ACHN (cell line): ENCODE measurements at regions not wholly inside any gene's neighbourhood (a gene's known extent, or its start where the extent isn't known, plus 50 kb on each side); places are given as distances from the start of the nearest gene placed in this dataset.
"Not testable (repeated sequence)": the region's sequence is repeated elsewhere in the genome, so short reads cannot be mapped to it uniquely, and the experiment has no call there.

ENCODE experiments used
- DNase-seq: peaks from one replicate; pipeline ENCODE4 v3.0.0-alpha.2; 2015
- in situ Hi-C: cut with HindIII; loops from 2 replicates; pipeline ENCODE4 v1.10.0; 2017; ENCODE audit warnings: low sequenced_read_pairs, low pct_ligation_motif_present, low pct_unique_long_range_greater_than_20kb

DNA sequence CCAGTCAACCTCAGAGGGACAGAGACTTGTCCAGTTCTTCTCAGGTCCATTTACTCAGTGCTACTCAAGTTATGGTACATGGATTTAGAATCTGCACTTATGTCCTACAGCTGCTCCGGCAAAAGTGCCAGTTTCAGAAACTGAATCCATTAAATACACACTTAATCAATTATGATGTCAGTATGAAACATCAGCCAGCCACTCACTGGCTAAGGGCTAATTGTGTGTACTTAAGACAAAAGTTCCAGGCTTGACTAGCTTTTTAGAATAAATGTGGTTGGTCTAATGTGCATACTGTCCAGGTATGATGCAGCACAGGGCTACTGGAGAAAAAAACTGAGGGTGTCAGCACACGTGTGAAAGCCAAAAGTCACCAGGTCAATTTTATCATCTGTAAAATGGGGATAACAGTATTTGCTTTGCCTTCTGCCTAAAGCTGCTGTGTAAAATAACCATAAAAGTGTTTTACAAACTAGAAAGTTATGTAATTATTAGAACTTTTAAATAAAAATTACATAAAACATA, 55.4 kb upstream of the CYP2D6 start:
- in situ Hi-C loops, result no loop called here
- DNase-seq, result no peak

- no peak for DNase-seq
- in situ Hi-C loops, result no loop called here
Measured at GRCh38 chr22:42184852-42185251, 54.2 kb upstream of the CYP2D6 start.

DNA sequence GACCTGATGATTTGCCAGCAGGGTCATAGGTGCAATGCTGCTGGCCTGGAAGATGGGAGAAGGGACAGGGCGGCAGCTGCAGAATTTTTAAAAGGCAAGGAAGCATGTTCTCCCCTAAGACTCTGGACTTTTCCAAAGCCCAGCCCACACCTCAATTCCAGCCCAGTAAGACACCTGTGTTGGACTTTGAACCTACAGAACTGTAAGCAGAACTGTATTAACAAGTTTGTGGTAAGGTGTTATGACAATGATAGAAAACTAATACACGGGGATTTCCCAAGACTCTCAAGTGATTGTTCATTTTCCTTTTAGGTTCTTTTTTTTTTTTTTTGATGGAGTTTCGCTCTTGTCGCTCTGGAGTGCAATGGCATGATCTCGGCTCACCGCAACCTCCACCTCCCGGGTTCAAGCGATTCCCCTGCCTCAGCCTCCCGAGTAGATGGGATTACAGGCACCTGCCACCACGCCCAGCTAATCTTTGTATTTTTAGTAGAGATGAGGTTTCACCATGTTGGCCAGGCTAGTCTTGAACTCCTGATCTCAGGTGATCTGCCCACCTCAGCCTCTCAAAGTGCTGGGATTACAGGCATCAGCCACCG, 53.0 kb upstream of the CYP2D6 start:
- in situ Hi-C loops, DNase-seq: not testable (repeated sequence)

DNA sequence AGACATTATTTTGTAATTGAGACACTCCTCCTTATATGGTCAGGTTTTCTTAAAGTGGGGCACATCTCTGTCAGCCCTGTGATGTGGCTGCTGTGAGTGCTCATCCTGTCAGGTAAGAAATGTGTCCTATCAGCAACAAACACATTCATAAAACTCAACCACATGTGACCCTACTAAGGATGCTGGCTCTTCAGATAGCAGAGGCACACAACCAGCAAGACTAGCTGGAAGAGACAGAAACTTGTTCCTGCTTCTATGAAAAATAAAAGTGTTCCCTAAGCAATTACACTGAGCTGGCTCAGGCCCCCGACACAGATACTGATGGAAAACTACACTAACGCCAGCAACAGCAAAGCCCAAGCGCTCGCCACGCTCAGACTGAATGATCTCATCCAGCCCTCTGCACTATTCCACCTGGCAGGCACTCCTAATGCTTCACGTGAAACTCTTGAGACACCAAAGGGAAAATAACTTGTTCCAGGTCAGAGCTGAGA, 49.8 kb upstream of the CYP2D6 start:
- DNase-seq, result peak; percentile 42
- in situ Hi-C loops, result no loop called here
